A549 (cell line): ENCODE measurements at regions not wholly inside any gene's neighbourhood (a gene's known extent, or its start where the extent isn't known, plus 50 kb on each side); places are given as distances from the start of the nearest gene placed in this dataset.

Experiments used
- BCL3 ChIP-seq: fragments of >200 bp; sonication (Bioruptor Twin); formaldehyde crosslinking; IDR thresholded peaks from 3 replicates; pipeline ENCODE4 v1.6.1; 2016
- CTCF ChIP-seq: fragments of >200 bp; sonication (Bioruptor Twin); formaldehyde crosslinking; IDR thresholded peaks from 3 replicates; pipeline ENCODE4 v1.5.1; 2016
- EP300 ChIP-seq, 2 experiments: fragments of >200 bp; sonication (Bioruptor Twin); formaldehyde crosslinking; IDR thresholded peaks; 2 replicates in 1 of 2; 3 replicates in 1 of 2; pipeline ENCODE4 v1.6.1; 2016 to 2017
- HDAC2 ChIP-seq: fragments of 200-600 bp; sonication (generic); IDR thresholded peaks from 2 replicates; pipeline ENCODE4 v1.6.1; 2016
- MAX ChIP-seq: IDR thresholded peaks from 2 replicates; pipeline ENCODE4 v1.6.1; 2012
- MYC ChIP-seq: IDR thresholded peaks from 2 replicates; pipeline ENCODE4 v1.6.1; 2012; ENCODE audit warnings: mild to moderate bottlenecking, inconsistent platforms, low read length, improper control_type of control experiment, borderline replicate concordance
- NFE2L2 ChIP-seq: fragments of 150-350 bp; conservative IDR thresholded peaks from 2 replicates; pipeline ENCODE4 v1.6.1; 2014; ENCODE audit warnings: low read length
- POLR2A ChIP-seq: IDR thresholded peaks from 2 replicates; pipeline ENCODE4 v1.6.1; 2012; ENCODE audit warnings: mild to moderate bottlenecking, low read length
- POLR2AphosphoS2 ChIP-seq: conservative IDR thresholded peaks from 2 replicates; pipeline ENCODE4 v1.6.1; 2012; ENCODE audit warnings: low read length, improper control_type of control experiment, inconsistent platforms
- TP53 ChIP-seq: fragments of 250-450 bp; sonication (Bioruptor Pico); IDR thresholded peaks from 2 replicates; pipeline ENCODE4 v1.5.0; 2021; ENCODE audit warnings: mild to moderate bottlenecking, moderate library complexity

- TF ChIP-seq BCL3 = no peak
- TF ChIP-seq CTCF = no peak
- no peak for TF ChIP-seq POLR2AphosphoS2
- TF ChIP-seq TP53 = no peak
- no peak for TF ChIP-seq HDAC2
- TF ChIP-seq EP300 (IDR thresholded peaks at IDR 0.05) = no peak
- TF ChIP-seq MYC = no peak
- TF ChIP-seq NFE2L2 = no peak
- TF ChIP-seq MAX = no peak
- no peak for TF ChIP-seq POLR2A
Observed at GRCh38 chr14:48582938-48583337, 907.5 kb upstream of the MDGA2 start.
